GM23338 (cell line): ENCODE measurements at regions not wholly inside any gene's neighbourhood (a gene's known extent, or its start where the extent isn't known, plus 50 kb on each side); places are given as distances from the start of the nearest gene placed in this dataset.

Experiments used
- ATAC-seq: fragments of 200-7000 bp; cut with Tn5 transposase; 3 replicates; pipeline ENCODE4 v1.9.1; 2020
- DNase-seq: peaks from one replicate; pipeline ENCODE4 v3.0.0-alpha.2; 2015; ENCODE audit warnings: low spot score
- H2AFZ ChIP-seq: fragments of 200-600 bp; sonication (generic); 2 replicates; pipeline ENCODE4 v1.8.0; 2016; ENCODE audit warnings: antibody characterized with exemption, mild to moderate bottlenecking, moderate library complexity
- H3F3A ChIP-seq: fragments of 200-600 bp; sonication (generic); replicated peaks from 2 replicates; pipeline ENCODE4 v1.8.0; 2017; ENCODE audit warnings: antibody characterized with exemption, mixed run types, low read depth
- H3K27ac ChIP-seq: fragments of 200-600 bp; sonication (generic); 2 replicates; pipeline ENCODE4 v1.6.1; 2016; ENCODE audit warnings: low read depth
- H3K27me3 ChIP-seq: fragments of 200-600 bp; sonication (generic); 2 replicates; pipeline ENCODE4 v1.8.0; 2016; ENCODE audit warnings: mild to moderate bottlenecking, mixed run types, moderate library complexity; ENCODE audit not compliant: insufficient read depth
- H3K36me3 ChIP-seq: fragments of 200-600 bp; sonication (generic); 2 replicates; pipeline ENCODE4 v1.8.0; 2016; ENCODE audit warnings: mild to moderate bottlenecking; ENCODE audit not compliant: insufficient read depth
- H3K4me1 ChIP-seq: fragments of 200-600 bp; sonication (generic); 2 replicates; pipeline ENCODE4 v1.8.0; 2016; ENCODE audit warnings: mild to moderate bottlenecking, moderate library complexity; ENCODE audit not compliant: insufficient read depth
- H3K4me2 ChIP-seq: fragments of 200-600 bp; sonication (generic); 2 replicates; pipeline ENCODE4 v1.7.1; 2017; ENCODE audit warnings: mixed run types
- H3K4me3 ChIP-seq: fragments of 200-600 bp; sonication (generic); 2 replicates; pipeline ENCODE4 v1.6.1; 2016; ENCODE audit warnings: mixed run types
- H3K79me2 ChIP-seq: fragments of 200-600 bp; sonication (generic); replicated peaks from 2 replicates; pipeline ENCODE4 v1.8.0; 2017; ENCODE audit warnings: mild to moderate bottlenecking; ENCODE audit not compliant: insufficient read depth
- H3K9me2 ChIP-seq: fragments of 200-600 bp; sonication (generic); 2 replicates; pipeline ENCODE4 v1.8.0; 2017; ENCODE audit not compliant: insufficient read depth
- H4K20me1 ChIP-seq: fragments of 200-600 bp; sonication (generic); replicated peaks from 2 replicates; pipeline ENCODE4 v1.8.0; 2017; ENCODE audit warnings: mild to moderate bottlenecking; ENCODE audit not compliant: insufficient read depth
- H3K27ac Mint-ChIP-seq: 2 replicates; pipeline ENCODE4 v1.8.0; 2020; ENCODE audit warnings: inconsistent platforms, mild to moderate bottlenecking, moderate library complexity, mixed read lengths
- H3K27me3 Mint-ChIP-seq: 3 replicates; pipeline ENCODE4 v1.8.0; 2022; ENCODE audit warnings: low read depth, mild to moderate bottlenecking, moderate library complexity, mixed read lengths, inconsistent platforms; ENCODE audit not compliant: insufficient read depth, poor library complexity
- H3K36me3 Mint-ChIP-seq: 3 replicates; pipeline ENCODE4 v1.8.0; 2021; ENCODE audit warnings: low read depth, mild to moderate bottlenecking, inconsistent platforms, moderate library complexity, mixed read lengths
- H3K4me1 Mint-ChIP-seq: 3 replicates; pipeline ENCODE4 v1.8.0; 2020; ENCODE audit warnings: mild to moderate bottlenecking, inconsistent platforms, mixed read lengths
- H3K4me3 Mint-ChIP-seq: 3 replicates; pipeline ENCODE4 v1.8.0; 2021; ENCODE audit warnings: moderate library complexity, mild to moderate bottlenecking, inconsistent platforms, mixed read lengths
- H3K9me3 Mint-ChIP-seq: 3 replicates; pipeline ENCODE4 v1.8.0; 2020; ENCODE audit warnings: moderate library complexity, mild to moderate bottlenecking, inconsistent platforms, mixed read lengths
- CREB1 ChIP-seq: fragments of 250-450 bp; sonication (Bioruptor Pico); IDR thresholded peaks from 2 replicates; pipeline ENCODE4 v1.5.0; 2020; ENCODE audit warnings: low read depth, mild to moderate bottlenecking, moderate library complexity
- CTCF ChIP-seq, 2 experiments: fragments of 200-600 bp in 1 of 2; sonication (generic) in 1 of 2; conservative IDR thresholded peaks; 2 replicates each; pipeline versions ENCODE4 v1.5.1 to v1.6.1; 2016 to 2017; ENCODE audit warnings: antibody characterized with exemption in 2 of 2, low read depth in 2 of 2, mild to moderate bottlenecking in 2 of 2, moderate library complexity in 1 of 2
- ETS1 ChIP-seq: IDR thresholded peaks from 2 replicates; pipeline ENCODE4 v1.6.1; 2016; ENCODE audit warnings: antibody characterized with exemption
- EZH2 ChIP-seq: fragments of 200-600 bp; sonication (generic); IDR thresholded peaks from one replicate; pipeline ENCODE4 v1.8.0; 2017; ENCODE audit warnings: antibody characterized with exemption, mild to moderate bottlenecking, low read depth; ENCODE audit not compliant: unreplicated experiment
- EZH2phosphoT487 ChIP-seq: fragments of 200-600 bp; sonication (generic); IDR thresholded peaks from one replicate; pipeline ENCODE4 v1.8.1; 2018; ENCODE audit warnings: antibody characterized with exemption; ENCODE audit not compliant: unreplicated experiment
- JUNB ChIP-seq: IDR thresholded peaks from one replicate; pipeline ENCODE4 v1.6.1; 2016; ENCODE audit warnings: antibody characterized with exemption; ENCODE audit not compliant: unreplicated experiment
- NANOG ChIP-seq: IDR thresholded peaks from 2 replicates; pipeline ENCODE4 v1.6.1; 2016; ENCODE audit warnings: antibody characterized with exemption, borderline replicate concordance
- POLR2AphosphoS5 ChIP-seq: IDR thresholded peaks from 2 replicates; pipeline ENCODE4 v1.6.1; 2016; ENCODE audit warnings: antibody characterized with exemption, low read depth
- REST ChIP-seq: IDR thresholded peaks from one replicate; pipeline ENCODE4 v1.6.1; 2018; ENCODE audit warnings: antibody characterized with exemption; ENCODE audit not compliant: unreplicated experiment
- STAT1 ChIP-seq: IDR thresholded peaks from one replicate; pipeline ENCODE4 v1.6.1; 2016; ENCODE audit warnings: antibody characterized with exemption; ENCODE audit not compliant: unreplicated experiment
- ZNF114 ChIP-seq: fragments of 250-450 bp; sonication (Bioruptor Pico); IDR thresholded peaks from 2 replicates; pipeline ENCODE4 v1.5.0; 2020; ENCODE audit warnings: mild to moderate bottlenecking, moderate library complexity
- ZNF331 ChIP-seq: fragments of 250-450 bp; sonication (Bioruptor Pico); IDR thresholded peaks from 2 replicates; pipeline ENCODE4 v1.5.0; 2020; ENCODE audit warnings: low read depth, mild to moderate bottlenecking, moderate library complexity
- ZNF462 ChIP-seq: fragments of 250-450 bp; sonication (Bioruptor Pico); IDR thresholded peaks from 2 replicates; pipeline ENCODE4 v1.5.0; 2020; ENCODE audit warnings: mild to moderate bottlenecking, moderate library complexity

- Mint-ChIP-seq H3K4me1 (no peaks in the 10 kb centered on the region), H3K9me3 (peaks cover 14% of the 10 kb centered on the region), H3K4me3 (no peak overlapping the region), H3K27me3 (no peaks in the 10 kb centered on the region), H3K27ac (no peak overlapping the region), H3K36me3 (peaks cover 5% of the 10 kb centered on the region; the same call in 2 of the 3 replicates)
- Histone ChIP-seq H3K36me3 (no peaks in the 10 kb centered on the region), H4K20me1 (no peaks in the 10 kb centered on the region), H3K4me1 (no peaks in the 10 kb centered on the region), H2AFZ (no peak overlapping the region), H3K9me2 (peaks cover 7% of the 10 kb centered on the region), H3K27ac (no peak overlapping the region), H3F3A (no peaks in the 10 kb centered on the region), H3K79me2 (no peaks in the 10 kb centered on the region), H3K4me2 (no peak overlapping the region), H3K4me3 (no peak overlapping the region), H3K27me3 (no peaks in the 10 kb centered on the region)
- ATAC-seq (no peak), DNase-seq (no peak)
- no peak for TF ChIP-seq EZH2phosphoT487
- no peak for TF ChIP-seq ZNF331
- TF ChIP-seq REST: no peak
- TF ChIP-seq ZNF462 (CRISPR knock-in tag): no peak
- TF ChIP-seq POLR2AphosphoS5: no peak
- no peak for TF ChIP-seq ETS1
- no peak for TF ChIP-seq JUNB
- no peak for TF ChIP-seq EZH2
- TF ChIP-seq CREB1 (CRISPR knock-in tag): no peak
- no peak for TF ChIP-seq ZNF114 (CRISPR knock-in tag)
- TF ChIP-seq STAT1: no peak
- no peak for TF ChIP-seq NANOG
- no peak for TF ChIP-seq CTCF (conservative IDR thresholded peaks at IDR 0.05; ENCODE audit: low read depth in 2 of 2)
Observed at GRCh38 chr4:19645589-19645988, 606.1 kb upstream of the SLIT2 start.
